CD4-positive, alpha-beta T cell treated with Interleukin-15 for 4 hours (primary cell): ENCODE measurements at regions not wholly inside any gene's neighbourhood (a gene's known extent, or its start where the extent isn't known, plus 50 kb on each side); places are given as distances from the start of the nearest gene placed in this dataset.
A peak's percentile ranks its signal among the peaks of the same experiment; 100 is the strongest.

Experiments
- DNase-seq: peaks from one replicate; pipeline ENCODE4 v3.0.0-alpha.2; 2020; ENCODE audit warnings: low spot score

- DNase-seq: no peak
These were observed 78.3 kb upstream of the NEK6 start for GRCh38 chr9:124179196-124180071.

GRCh38 chr9:124180557-124180956 lies 77.2 kb upstream of the NEK6 start:
- DNase-seq: no peak

GRCh38 chr9:124182741-124183140 lies 75.0 kb upstream of the NEK6 start:
- no peak for DNase-seq

- DNase-seq: no peak
These were observed 74.0 kb upstream of the NEK6 start for GRCh38 chr9:124183772-124184171.

- DNase-seq: no peak
These were observed 72.3 kb upstream of the NEK6 start for GRCh38 chr9:124185413-124185812.

GRCh38 chr9:124187311-124187710 lies 70.4 kb upstream of the NEK6 start:
- DNase-seq: no peak

GRCh38 chr9:124188331-124189110 lies 69.2 kb upstream of the NEK6 start:
- DNase-seq: no peak

GRCh38 chr9:124190761-124191160 lies 67.0 kb upstream of the NEK6 start:
- DNase-seq: no peak

- no peak for DNase-seq
These were observed 65.9 kb upstream of the NEK6 start for GRCh38 chr9:124191691-124192395.

GRCh38 chr9:124196814-124197176 lies 61.0 kb upstream of the NEK6 start:
- DNase-seq: no peak

- peak; percentile 25 for DNase-seq
These were observed 60.3 kb upstream of the NEK6 start for GRCh38 chr9:124197177-124198095.

- DNase-seq: no peak
These were observed 59.4 kb upstream of the NEK6 start for GRCh38 chr9:124198331-124198730.

GRCh38 chr9:124198948-124199347 lies 58.8 kb upstream of the NEK6 start:
- DNase-seq: no peak

GRCh38 chr9:124199474-124199873 lies 58.3 kb upstream of the NEK6 start:
- DNase-seq: no peak

- DNase-seq: peak; percentile 86
These were observed 55.2 kb upstream of the NEK6 start for GRCh38 chr9:124202447-124202971.

- no peak for DNase-seq
These were observed 51.9 kb upstream of the NEK6 start for GRCh38 chr9:124205686-124206352.

- no peak for DNase-seq
These were observed 51.4 kb upstream of the NEK6 start for GRCh38 chr9:124206391-124206790.
